Esophagus squamous epithelium (tissue), 5 donors: ENCODE measurements at regions not wholly inside any gene's neighbourhood (a gene's known extent, or its start where the extent isn't known, plus 50 kb on each side); places are given as distances from the start of the nearest gene placed in this dataset.

Experiments used
- DNase-seq: peaks from one replicate; lab custom pipeline; 2025; lab: John Stamatoyannopoulos, UW
- H3K27ac ChIP-seq, 4 donors: fragments of 200-600 bp; sonication (generic); one replicate each; pipeline ENCODE4 v1.5.1; 2016 to 2019; ENCODE audit warnings: mild to moderate bottlenecking in 1 of 4
- H3K27me3 ChIP-seq, 4 donors: fragments of 200-600 bp; sonication (generic); 1 replicate in 3 of 4; 2 replicates in 1 of 4; pipeline versions ENCODE4 v1.5.1 to v1.6.0; 2017 to 2021; ENCODE audit warnings: antibody characterized with exemption in 1 of 4
- H3K36me3 ChIP-seq, 3 donors: fragments of 200-600 bp; sonication (generic); one replicate each; pipeline ENCODE4 v1.5.1; 2016 to 2019
- H3K4me1 ChIP-seq, 3 donors: fragments of 200-600 bp; sonication (generic); one replicate each; pipeline ENCODE4 v1.5.1; 2017 to 2019
- H3K4me3 ChIP-seq, 4 donors: fragments of 200-600 bp; sonication (generic); 1 replicate in 3 of 4; 2 replicates in 1 of 4; pipeline ENCODE4 v1.5.1; 2016 to 2019; ENCODE audit warnings: mild to moderate bottlenecking in 2 of 4, moderate library complexity in 1 of 4
- H3K9me3 ChIP-seq, 3 donors: fragments of 200-600 bp; sonication (generic); one replicate each; pipeline ENCODE4 v1.5.1; 2016 to 2019
- CTCF ChIP-seq, 6 experiments: fragments of 450-650 bp in 4 of 6; fragments of 200-600 bp in 2 of 6; sonication (generic) in 2 of 6; IDR thresholded peaks; one replicate each; pipeline ENCODE4 v1.5.1; 2016 to 2019; ENCODE audit warnings: antibody characterized with exemption in 6 of 6, mild to moderate bottlenecking in 4 of 6, moderate library complexity in 4 of 6
- POLR2A ChIP-seq, 4 donors: fragments of 450-650 bp; IDR thresholded peaks; one replicate each; pipeline ENCODE4 v1.6.1; 2017; ENCODE audit warnings: antibody characterized with exemption in 4 of 4, mild to moderate bottlenecking in 4 of 4, moderate library complexity in 3 of 4
- WGBS, 2 donors: methylation state at CpG; one replicate each; pipeline ENCODE4 v1.1.5; 2018; 5-methylcytosine and 5-hydroxymethylcytosine counted together
- intact Hi-C: fragments of 100-400 bp; cut with DNase I; formaldehyde crosslinking; loops from one replicate; pipeline ENCODE4 v1.15.0; 2022
- donor health status: DM: yes; HTN: yes; CAD: no.

GRCh38 chr11:44403176-44403575 lies 93.2 kb upstream of the ALX4 start:
- no peak overlapping the region for H3K4me3 ChIP-seq
- H3K27ac ChIP-seq, result no peak overlapping the region
- 55 to 58% methylated on average over 2 to 3 of the region's 4 CpGs for WGBS, 2 donors
- DNase-seq, result no peak
- peaks cover 0 to 34% (median 0%) of the 10 kb centered on the region in 4 donors for H3K27me3 ChIP-seq
- TF ChIP-seq POLR2A (IDR thresholded peaks at IDR 0.05), result no peak
- no peak for TF ChIP-seq CTCF (IDR thresholded peaks at IDR 0.05)
- no peaks in the 10 kb centered on the region for H3K9me3 ChIP-seq
- no peaks in the 10 kb centered on the region for H3K36me3 ChIP-seq
- intact Hi-C loops, result no loop called here
- H3K4me1 ChIP-seq, result no peaks in the 10 kb centered on the region

- TF ChIP-seq CTCF (IDR thresholded peaks at IDR 0.05) (no peak), POLR2A (IDR thresholded peaks at IDR 0.05) (no peak)
- no peaks in the 10 kb centered on the region for H3K4me1 ChIP-seq
- no peaks in the 10 kb centered on the region for H3K36me3 ChIP-seq
- H3K27me3 ChIP-seq, result peaks cover 0 to 34% (median 0%) of the 10 kb centered on the region in 4 donors
- H3K4me3 ChIP-seq, result no peak overlapping the region
- 58 to 63% methylated on average over 6 of the region's 6 CpGs for WGBS, 2 donors
- no peak for DNase-seq
- intact Hi-C loops, result no loop called here
- H3K27ac ChIP-seq, result no peak overlapping the region
- no peaks in the 10 kb centered on the region for H3K9me3 ChIP-seq
Measured at GRCh38 chr11:44403587-44404273, 93.8 kb upstream of the ALX4 start.

- H3K27ac ChIP-seq, result no peak overlapping the region
- peaks cover 0 to 34% (median 0%) of the 10 kb centered on the region in 4 donors for H3K27me3 ChIP-seq
- TF ChIP-seq POLR2A (IDR thresholded peaks at IDR 0.05) (no peak), CTCF (IDR thresholded peaks at IDR 0.05) (no peak)
- H3K36me3 ChIP-seq, result no peaks in the 10 kb centered on the region
- H3K9me3 ChIP-seq, result no peaks in the 10 kb centered on the region
- no peaks in the 10 kb centered on the region for H3K4me1 ChIP-seq
- H3K4me3 ChIP-seq, result no peak overlapping the region
- DNase-seq, result no peak
- WGBS, 2 donors, result 72 to 90% methylated on average over 5 to 6 of the region's 6 CpGs
- intact Hi-C loops, result no loop called here
Measured at GRCh38 chr11:44404301-44404700, 94.4 kb upstream of the ALX4 start.

GRCh38 chr11:44404736-44405395 lies 94.9 kb upstream of the ALX4 start:
- no peak overlapping the region for H3K27ac ChIP-seq
- peaks cover 0 to 33% (median 0%) of the 10 kb centered on the region in 4 donors for H3K27me3 ChIP-seq
- no peaks in the 10 kb centered on the region for H3K4me1 ChIP-seq
- intact Hi-C loops, result no loop called here
- H3K4me3 ChIP-seq, result no peak overlapping the region
- 56 to 68% methylated on average over 10 of the region's 10 CpGs for WGBS, 2 donors
- H3K9me3 ChIP-seq, result no peaks in the 10 kb centered on the region
- no peak for DNase-seq
- no peak for TF ChIP-seq CTCF (IDR thresholded peaks at IDR 0.05)
- TF ChIP-seq POLR2A (IDR thresholded peaks at IDR 0.05), result no peak
- H3K36me3 ChIP-seq, result no peaks in the 10 kb centered on the region

GRCh38 chr11:44407211-44407996 lies 97.5 kb upstream of the ALX4 start:
- Histone ChIP-seq H3K4me3 (no peak overlapping the region), H3K27me3 (peaks cover 0 to 47% (median 0%) of the 10 kb centered on the region in 4 donors), H3K4me1 (no peaks in the 10 kb centered on the region), H3K9me3 (no peaks in the 10 kb centered on the region), H3K36me3 (no peaks in the 10 kb centered on the region), H3K27ac (no peak overlapping the region)
- DNase-seq, result no peak
- TF ChIP-seq POLR2A (IDR thresholded peaks at IDR 0.05) (no peak), CTCF (IDR thresholded peaks at IDR 0.05) (no peak)
- 49 to 55% methylated on average over 5 to 6 of the region's 7 CpGs for WGBS, 2 donors
- intact Hi-C loops, result no loop called here
